ENCODE measurements at regions not wholly inside any gene's neighbourhood (a gene's known extent, or its start where the extent isn't known, plus 50 kb on each side); places are given as distances from the start of the nearest gene placed in this dataset.
"Not testable (repeated sequence)": the region's sequence is repeated elsewhere in the genome, so short reads cannot be mapped to it uniquely, and the experiment has no call there.

GRCh38 chr21:34279285-34279684 lies 84.5 kb upstream of the KCNE2 start:
- DNase-seq (no peak), ATAC-seq (no peak)
- intact Hi-C loops (cut with DNase I): no loop called here
- Histone ChIP-seq H3K4me3 (no peak overlapping the region), H3K27me3 (no peaks in the 10 kb centered on the region), H3K4me1 (no peaks in the 10 kb centered on the region), H3K36me3 (no peaks in the 10 kb centered on the region), H3K9me3 (no peaks in the 10 kb centered on the region), H3K27ac (no peak overlapping the region)
- TF ChIP-seq, protein P1, sequence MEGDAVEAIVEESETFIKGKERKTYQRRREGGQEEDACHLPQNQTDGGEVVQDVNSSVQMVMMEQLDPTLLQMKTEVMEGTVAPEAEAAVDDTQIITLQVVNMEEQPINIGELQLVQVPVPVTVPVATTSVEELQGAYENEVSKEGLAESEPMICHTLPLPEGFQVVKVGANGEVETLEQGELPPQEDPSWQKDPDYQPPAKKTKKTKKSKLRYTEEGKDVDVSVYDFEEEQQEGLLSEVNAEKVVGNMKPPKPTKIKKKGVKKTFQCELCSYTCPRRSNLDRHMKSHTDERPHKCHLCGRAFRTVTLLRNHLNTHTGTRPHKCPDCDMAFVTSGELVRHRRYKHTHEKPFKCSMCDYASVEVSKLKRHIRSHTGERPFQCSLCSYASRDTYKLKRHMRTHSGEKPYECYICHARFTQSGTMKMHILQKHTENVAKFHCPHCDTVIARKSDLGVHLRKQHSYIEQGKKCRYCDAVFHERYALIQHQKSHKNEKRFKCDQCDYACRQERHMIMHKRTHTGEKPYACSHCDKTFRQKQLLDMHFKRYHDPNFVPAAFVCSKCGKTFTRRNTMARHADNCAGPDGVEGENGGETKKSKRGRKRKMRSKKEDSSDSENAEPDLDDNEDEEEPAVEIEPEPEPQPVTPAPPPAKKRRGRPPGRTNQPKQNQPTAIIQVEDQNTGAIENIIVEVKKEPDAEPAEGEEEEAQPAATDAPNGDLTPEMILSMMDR (IDR thresholded peaks at IDR 0.05): no peak

GRCh38 chr21:34279883-34280282 lies 83.9 kb upstream of the KCNE2 start:
- no peaks in the 10 kb centered on the region for H3K36me3 ChIP-seq
- no peak overlapping the region for H3K27ac ChIP-seq
- H3K27me3 ChIP-seq: no peaks in the 10 kb centered on the region
- DNase-seq (no peak), ATAC-seq (no peak)
- H3K4me1 ChIP-seq: no peaks in the 10 kb centered on the region
- H3K4me3 ChIP-seq: no peak overlapping the region
- intact Hi-C loops (cut with DNase I): no loop called here
- H3K9me3 ChIP-seq: no peaks in the 10 kb centered on the region
- TF ChIP-seq, protein P1 (IDR thresholded peaks at IDR 0.05): no peak

DNA sequence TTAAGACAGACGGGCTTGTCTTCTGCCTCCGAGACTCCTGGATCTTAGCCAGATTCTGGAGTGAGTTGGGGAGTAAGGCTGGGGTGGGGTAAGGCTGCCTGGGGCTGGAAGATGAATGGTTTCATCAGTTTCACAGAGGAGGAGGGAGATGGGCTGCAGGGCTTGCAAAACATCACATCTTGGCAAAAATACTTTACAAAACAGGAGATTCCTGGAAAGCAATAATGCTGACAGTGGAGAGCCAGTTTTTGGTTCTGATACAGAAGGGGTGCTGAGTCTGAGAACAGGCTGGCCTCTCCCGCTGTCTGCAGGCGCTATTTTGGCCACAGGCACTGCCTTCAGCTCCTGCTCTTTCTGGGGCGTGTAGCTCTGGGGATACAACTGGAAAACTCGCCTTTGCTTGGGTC lies 83.4 kb upstream of the KCNE2 start:
- peak; percentile 49 for ATAC-seq
- TF ChIP-seq, protein P1 (IDR thresholded peaks at IDR 0.05): no peak
- H3K9me3 ChIP-seq: no peaks in the 10 kb centered on the region
- H3K27ac ChIP-seq: no peak overlapping the region
- no peak for DNase-seq
- H3K4me3 ChIP-seq: no peak overlapping the region
- no peaks in the 10 kb centered on the region for H3K36me3 ChIP-seq
- H3K4me1 ChIP-seq: no peaks in the 10 kb centered on the region
- H3K27me3 ChIP-seq: no peaks in the 10 kb centered on the region
- intact Hi-C loops (cut with DNase I): no loop called here

DNA sequence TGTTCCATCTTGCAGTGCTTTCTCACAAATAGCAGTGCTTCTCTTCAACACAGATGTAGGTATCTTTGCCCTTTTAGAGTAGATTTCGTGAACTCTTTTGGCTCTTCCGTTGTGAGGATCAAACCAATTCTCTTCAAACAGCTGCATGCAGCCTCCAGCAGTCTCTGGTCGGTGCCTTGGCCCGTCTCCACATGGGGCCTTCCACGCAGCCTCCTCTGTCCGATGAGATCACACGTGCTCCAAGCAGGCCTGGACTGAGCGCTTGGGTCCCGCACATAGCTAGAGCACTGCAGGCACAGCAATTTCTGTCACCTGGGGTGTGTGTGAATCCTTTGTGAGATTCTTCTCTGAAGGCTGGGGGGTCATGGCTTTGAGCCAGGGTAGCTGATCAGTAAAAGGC lies 82.8 kb upstream of the KCNE2 start:
- ATAC-seq: no peak
- intact Hi-C loops (cut with DNase I): no loop called here
- no peak for DNase-seq

DNA sequence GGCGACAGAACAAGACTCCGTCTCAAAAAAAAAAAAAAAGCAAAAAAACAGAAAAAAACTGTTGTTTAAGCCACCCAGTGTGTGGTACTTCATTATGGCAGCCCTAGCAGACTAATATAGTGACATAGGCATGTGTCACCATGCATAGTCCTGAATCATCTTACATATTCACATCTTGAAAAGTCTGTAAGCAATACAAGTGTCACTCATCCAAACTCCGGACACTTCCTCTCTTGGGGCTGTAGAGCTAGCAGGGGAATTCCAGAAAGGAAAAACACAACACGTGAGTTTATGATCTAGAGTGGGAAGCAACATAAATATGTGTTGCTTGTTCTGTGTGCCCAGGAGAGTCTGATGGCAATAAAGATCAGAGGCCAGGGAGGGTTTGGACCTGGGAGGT lies 81.6 kb upstream of the KCNE2 start:
- DNase-seq: no peak
- Histone ChIP-seq H3K4me1 (no peaks in the 10 kb centered on the region), H3K27me3 (no peaks in the 10 kb centered on the region), H3K4me3 (no peak overlapping the region), H3K9me3 (no peaks in the 10 kb centered on the region), H3K27ac (no peak overlapping the region), H3K36me3 (no peaks in the 10 kb centered on the region)
- TF ChIP-seq, protein P1 (IDR thresholded peaks at IDR 0.05): no peak
- intact Hi-C loops (cut with DNase I): no loop called here
- ATAC-seq: no peak

More for the DNA sequence above, 82.8 kb upstream of the KCNE2 start:
- no peaks in the 10 kb centered on the region for H3K27me3 ChIP-seq
- H3K36me3 ChIP-seq: no peaks in the 10 kb centered on the region
- TF ChIP-seq, protein P1 (IDR thresholded peaks at IDR 0.05): no peak
- H3K4me3 ChIP-seq: no peak overlapping the region
- H3K27ac ChIP-seq: no peak overlapping the region
- H3K4me1 ChIP-seq: no peaks in the 10 kb centered on the region
- no peaks in the 10 kb centered on the region for H3K9me3 ChIP-seq

GRCh38 chr21:34284666-34285065 lies 79.1 kb upstream of the KCNE2 start:
- TF ChIP-seq, protein P1 (IDR thresholded peaks at IDR 0.05): no peak
- H3K9me3 ChIP-seq: peaks cover 5% of the 10 kb centered on the region
- no peaks in the 10 kb centered on the region for H3K36me3 ChIP-seq
- ATAC-seq (no peak), DNase-seq (no peak)
- no peak overlapping the region for H3K27ac ChIP-seq
- no peak overlapping the region for H3K4me3 ChIP-seq
- H3K4me1 ChIP-seq: no peaks in the 10 kb centered on the region
- H3K27me3 ChIP-seq: no peaks in the 10 kb centered on the region
- intact Hi-C loops (cut with DNase I): no loop called here

- H3K4me3 ChIP-seq; H3K27me3 ChIP-seq; H3K4me1 ChIP-seq; H3K9me3 ChIP-seq; H3K27ac ChIP-seq; H3K36me3 ChIP-seq; ATAC-seq; intact Hi-C loops (cut with DNase I); DNase-seq: not testable (repeated sequence)
Measured at GRCh38 chr21:34288042-34288441, 75.8 kb upstream of the KCNE2 start.
